ENCODE measurements at regions not wholly inside any gene's neighbourhood (a gene's known extent, or its start where the extent isn't known, plus 50 kb on each side); places are given as distances from the start of the nearest gene placed in this dataset.

- Histone ChIP-seq H3K27ac (no peak overlapping the region), H3K4me1 (peaks cover 0 to 23% (median 14%) of the 10 kb centered on the region in 4 donors), H3K9me3 (no peaks in the 10 kb centered on the region), H3K36me3 (no peaks in the 10 kb centered on the region), H3K4me3 (no peak overlapping the region), H3K27me3 (no peaks in the 10 kb centered on the region)
- DNase-seq = no peak
- intact Hi-C loops (cut with DNase I) = loop anchor here (5.0 kb wide), 1 partner anchor 87 kb away; no protein-coding TSS in a partner anchor
- 84 to 95% methylated on average over 4 of the region's 4 CpGs for WGBS, 2 donors
- no peak for TF ChIP-seq POLR2AphosphoS5 (IDR thresholded peaks at IDR 0.05)
- TF ChIP-seq POLR2A (IDR thresholded peaks at IDR 0.05) = no peak
- TF ChIP-seq EP300 (IDR thresholded peaks at IDR 0.05) = no peak
- TF ChIP-seq CTCF (IDR thresholded peaks at IDR 0.05) = no peak
Measured at GRCh38 chr5:148910216-148910615, 83.8 kb downstream of the ADRB2 start.

- no peak overlapping the region for H3K27ac ChIP-seq
- no peaks in the 10 kb centered on the region for H3K27me3 ChIP-seq
- no peaks in the 10 kb centered on the region for H3K9me3 ChIP-seq
- no peak for DNase-seq
- intact Hi-C loops (cut with DNase I) = loop anchor here (5.0 kb wide), 1 partner anchor 86 kb away; no protein-coding TSS in a partner anchor
- WGBS, 2 donors = 43 to 68% methylated on average over 8 of the region's 8 CpGs
- H3K36me3 ChIP-seq = no peaks in the 10 kb centered on the region
- peaks cover 0 to 23% (median 16%) of the 10 kb centered on the region in 4 donors for H3K4me1 ChIP-seq
- no peak overlapping the region for H3K4me3 ChIP-seq
- TF ChIP-seq EP300 (IDR thresholded peaks at IDR 0.05) (no peak), CTCF (IDR thresholded peaks at IDR 0.05) (no peak), POLR2A (IDR thresholded peaks at IDR 0.05) (no peak), POLR2AphosphoS5 (IDR thresholded peaks at IDR 0.05) (no peak)
Measured at GRCh38 chr5:148910686-148911361, 84.4 kb downstream of the ADRB2 start.

GRCh38 chr5:148911386-148911785, 85.0 kb downstream of the ADRB2 start:
- no peak for TF ChIP-seq EP300 (IDR thresholded peaks at IDR 0.05)
- TF ChIP-seq POLR2A (IDR thresholded peaks at IDR 0.05) = no peak
- no peak for TF ChIP-seq POLR2AphosphoS5 (IDR thresholded peaks at IDR 0.05)
- TF ChIP-seq CTCF (IDR thresholded peaks at IDR 0.05) = no peak
- no peaks in the 10 kb centered on the region for H3K36me3 ChIP-seq
- no peaks in the 10 kb centered on the region for H3K9me3 ChIP-seq
- 93 to 96% methylated on average over 2 of the region's 2 CpGs for WGBS, 2 donors
- DNase-seq = no peak
- H3K4me1 ChIP-seq = peaks cover 0 to 22% (median 16%) of the 10 kb centered on the region in 4 donors
- intact Hi-C loops (cut with DNase I) = loop anchor here (5.0 kb wide), 1 partner anchor 86 kb away; no protein-coding TSS in a partner anchor
- no peaks in the 10 kb centered on the region for H3K27me3 ChIP-seq
- H3K4me3 ChIP-seq = no peak overlapping the region
- no peak overlapping the region for H3K27ac ChIP-seq

- Histone ChIP-seq H3K27ac (peak overlapping the region in 1 of 4 donors; percentile 27), H3K4me1 (peaks cover 0 to 22% (median 16%) of the 10 kb centered on the region in 4 donors), H3K36me3 (no peaks in the 10 kb centered on the region), H3K27me3 (no peaks in the 10 kb centered on the region), H3K9me3 (no peaks in the 10 kb centered on the region), H3K4me3 (no peak overlapping the region)
- intact Hi-C loops (cut with DNase I) = loop anchor here (5.0 kb wide), 1 partner anchor 85 kb away; no protein-coding TSS in a partner anchor
- WGBS, 2 donors = 90 to 94% methylated on average over 1 of the region's 1 CpG
- TF ChIP-seq POLR2AphosphoS5 (IDR thresholded peaks at IDR 0.05) (no peak), EP300 (IDR thresholded peaks at IDR 0.05) (no peak), POLR2A (IDR thresholded peaks at IDR 0.05) (no peak), CTCF (IDR thresholded peaks at IDR 0.05) (no peak)
- DNase-seq = no peak
Measured at GRCh38 chr5:148912146-148912545, 85.7 kb downstream of the ADRB2 start.
